Osteocyte (in vitro differentiated cells): ENCODE measurements at regions not wholly inside any gene's neighbourhood (a gene's known extent, or its start where the extent isn't known, plus 50 kb on each side); places are given as distances from the start of the nearest gene placed in this dataset.

ENCODE experiments used
- DNase-seq: peaks from one replicate; pipeline ENCODE4 v3.0.0; 2021; ENCODE audit warnings: mixed read lengths; ENCODE audit not compliant: unreplicated experiment; ENCODE audit errors: extremely low spot score
- H3K27ac Mint-ChIP-seq: one replicate; pipeline ENCODE4 v1.8.0; 2021; ENCODE audit warnings: mild to moderate bottlenecking, mixed read lengths; ENCODE audit not compliant: unreplicated experiment
- H3K27me3 Mint-ChIP-seq: one replicate; pipeline ENCODE4 v1.8.0; 2021; ENCODE audit warnings: mixed read lengths; ENCODE audit not compliant: unreplicated experiment
- H3K36me3 Mint-ChIP-seq: one replicate; pipeline ENCODE4 v1.8.0; 2021; ENCODE audit warnings: mixed read lengths; ENCODE audit not compliant: unreplicated experiment
- H3K4me1 Mint-ChIP-seq: one replicate; pipeline ENCODE4 v1.8.0; 2021; ENCODE audit warnings: mixed read lengths; ENCODE audit not compliant: unreplicated experiment
- H3K4me3 Mint-ChIP-seq: one replicate; pipeline ENCODE4 v1.8.0; 2021; ENCODE audit warnings: mild to moderate bottlenecking, moderate library complexity, mixed read lengths; ENCODE audit not compliant: unreplicated experiment
- H3K9me3 Mint-ChIP-seq: one replicate; pipeline ENCODE4 v1.8.0; 2021; ENCODE audit warnings: mixed read lengths; ENCODE audit not compliant: unreplicated experiment
- TF ChIP-seq, protein P1 (sequence below): fragments of 200-600 bp; sonication (generic); IDR thresholded peaks from 2 replicates; pipeline ENCODE4 v1.5.0; 2021; ENCODE audit warnings: antibody characterized with exemption, mild to moderate bottlenecking, moderate library complexity

GRCh38 chr7:117836-118614, 74.3 kb upstream of the FAM20C start:
- Mint-ChIP-seq H3K4me1 (peaks cover 46% of the 10 kb centered on the region), H3K9me3 (peaks cover 18% of the 10 kb centered on the region), H3K27me3 (no peaks in the 10 kb centered on the region), H3K27ac (no peak overlapping the region), H3K36me3 (peaks cover 14% of the 10 kb centered on the region), H3K4me3 (no peak overlapping the region)
- TF ChIP-seq, protein P1, sequence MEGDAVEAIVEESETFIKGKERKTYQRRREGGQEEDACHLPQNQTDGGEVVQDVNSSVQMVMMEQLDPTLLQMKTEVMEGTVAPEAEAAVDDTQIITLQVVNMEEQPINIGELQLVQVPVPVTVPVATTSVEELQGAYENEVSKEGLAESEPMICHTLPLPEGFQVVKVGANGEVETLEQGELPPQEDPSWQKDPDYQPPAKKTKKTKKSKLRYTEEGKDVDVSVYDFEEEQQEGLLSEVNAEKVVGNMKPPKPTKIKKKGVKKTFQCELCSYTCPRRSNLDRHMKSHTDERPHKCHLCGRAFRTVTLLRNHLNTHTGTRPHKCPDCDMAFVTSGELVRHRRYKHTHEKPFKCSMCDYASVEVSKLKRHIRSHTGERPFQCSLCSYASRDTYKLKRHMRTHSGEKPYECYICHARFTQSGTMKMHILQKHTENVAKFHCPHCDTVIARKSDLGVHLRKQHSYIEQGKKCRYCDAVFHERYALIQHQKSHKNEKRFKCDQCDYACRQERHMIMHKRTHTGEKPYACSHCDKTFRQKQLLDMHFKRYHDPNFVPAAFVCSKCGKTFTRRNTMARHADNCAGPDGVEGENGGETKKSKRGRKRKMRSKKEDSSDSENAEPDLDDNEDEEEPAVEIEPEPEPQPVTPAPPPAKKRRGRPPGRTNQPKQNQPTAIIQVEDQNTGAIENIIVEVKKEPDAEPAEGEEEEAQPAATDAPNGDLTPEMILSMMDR = no peak
- no peak for DNase-seq

GRCh38 chr7:118615-119391, 73.6 kb upstream of the FAM20C start:
- TF ChIP-seq, protein P1 = no peak
- no peak for DNase-seq
- H3K27me3 Mint-ChIP-seq = no peaks in the 10 kb centered on the region
- H3K9me3 Mint-ChIP-seq = peaks cover 10% of the 10 kb centered on the region
- peak overlapping the region; percentile 85 for H3K27ac Mint-ChIP-seq
- no peak overlapping the region for H3K4me3 Mint-ChIP-seq
- peaks cover 46% of the 10 kb centered on the region for H3K4me1 Mint-ChIP-seq
- peaks cover 6% of the 10 kb centered on the region for H3K36me3 Mint-ChIP-seq

- no peaks in the 10 kb centered on the region for H3K27me3 Mint-ChIP-seq
- H3K36me3 Mint-ChIP-seq = no peaks in the 10 kb centered on the region
- no peak overlapping the region for H3K4me3 Mint-ChIP-seq
- peaks cover 47% of the 10 kb centered on the region for H3K4me1 Mint-ChIP-seq
- H3K9me3 Mint-ChIP-seq = peaks cover 2% of the 10 kb centered on the region
- peak; percentile 88 for DNase-seq
- peak overlapping the region; percentile 85 for H3K27ac Mint-ChIP-seq
- TF ChIP-seq, protein P1 = no peak
Observed at GRCh38 chr7:119392-120163, 72.8 kb upstream of the FAM20C start.

DNA sequence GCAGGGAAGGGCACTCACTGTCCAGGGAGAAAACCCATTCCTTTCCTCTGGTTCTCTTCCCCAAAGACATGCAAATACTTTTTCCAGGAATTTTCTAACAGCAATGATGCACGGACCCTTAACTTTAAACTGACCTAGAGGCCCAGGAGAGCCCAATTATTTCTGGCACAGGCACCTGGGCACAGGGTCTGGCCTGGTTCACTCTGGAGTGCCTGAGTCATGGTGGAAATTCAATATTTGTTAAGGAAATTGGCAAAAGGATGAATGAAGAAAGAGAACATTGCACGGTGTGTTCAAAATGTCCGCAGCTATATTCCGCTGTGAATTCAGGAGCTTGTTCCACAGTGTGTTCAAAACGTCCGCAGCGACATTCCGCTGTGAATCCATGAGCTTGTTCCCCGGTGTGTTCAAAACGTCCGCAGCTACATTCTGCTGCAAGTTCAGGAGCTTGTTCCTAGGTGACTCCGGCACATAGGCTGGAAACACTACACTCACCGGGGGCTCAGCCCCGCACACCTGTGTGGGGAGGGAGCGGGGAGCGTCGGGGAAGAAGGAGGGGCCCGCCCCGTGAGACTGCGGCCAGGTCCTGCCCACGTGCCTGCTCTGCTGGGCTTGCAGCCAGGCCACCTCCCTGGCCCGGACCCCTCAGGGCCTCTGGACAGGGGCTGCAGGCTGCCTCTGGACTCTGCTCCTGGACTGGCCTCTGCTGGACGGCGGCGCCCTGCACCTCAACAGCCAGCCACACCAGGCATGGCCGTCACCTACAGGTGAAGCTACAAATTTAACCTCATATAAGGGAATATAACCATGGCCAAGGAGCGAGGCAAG, 72.0 kb upstream of the FAM20C start:
- H3K27ac Mint-ChIP-seq = peak overlapping the region; percentile 85
- TF ChIP-seq, protein P1 = no peak
- H3K4me1 Mint-ChIP-seq = peaks cover 46% of the 10 kb centered on the region
- no peaks in the 10 kb centered on the region for H3K36me3 Mint-ChIP-seq
- H3K27me3 Mint-ChIP-seq = no peaks in the 10 kb centered on the region
- H3K4me3 Mint-ChIP-seq = no peak overlapping the region
- H3K9me3 Mint-ChIP-seq = no peaks in the 10 kb centered on the region
- DNase-seq = no peak
